ENCODE measurements at regions not wholly inside any gene's neighbourhood (a gene's known extent, or its start where the extent isn't known, plus 50 kb on each side); places are given as distances from the start of the nearest gene placed in this dataset.
"Not testable (repeated sequence)": the region's sequence is repeated elsewhere in the genome, so short reads cannot be mapped to it uniquely, and the experiment has no call there.

GRCh38 chr10:28370107-28370835, 67.4 kb upstream of the MPP7 start:
- ATAC-seq (no peak), DNase-seq (ENCODE audit: low spot score) (no peak)
- H3K9me3 Mint-ChIP-seq, result no peaks in the 10 kb centered on the region
- H3K4me1 ChIP-seq (ENCODE audit: insufficient read depth), result no peaks in the 10 kb centered on the region
- TF ChIP-seq JUNB (IDR thresholded peaks at IDR 0.05; ENCODE audit: unreplicated experiment), result no peak
- H3K27ac Mint-ChIP-seq, result no peak overlapping the region
- H3K4me3 ChIP-seq, result no peak overlapping the region
- no peaks in the 10 kb centered on the region for H3K36me3 ChIP-seq (ENCODE audit: insufficient read depth)
- no peak overlapping the region for H3K4me2 ChIP-seq
- no peaks in the 10 kb centered on the region for H3K36me3 Mint-ChIP-seq (ENCODE audit: low read depth)
- no peak overlapping the region for H3K27ac ChIP-seq (ENCODE audit: low read depth)
- no peaks in the 10 kb centered on the region for H4K20me1 ChIP-seq (replicated peaks; ENCODE audit: insufficient read depth)
- no peak overlapping the region for H2AFZ ChIP-seq
- no peaks in the 10 kb centered on the region for H3K27me3 ChIP-seq (ENCODE audit: insufficient read depth)
- no peaks in the 10 kb centered on the region for H3K9me2 ChIP-seq (ENCODE audit: insufficient read depth)
- no peak overlapping the region for H3K4me3 Mint-ChIP-seq
- no peaks in the 10 kb centered on the region for H3F3A ChIP-seq (replicated peaks; ENCODE audit: low read depth)
- H3K79me2 ChIP-seq (replicated peaks; ENCODE audit: insufficient read depth), result no peaks in the 10 kb centered on the region
- peaks cover 8% of the 10 kb centered on the region for H3K27me3 Mint-ChIP-seq (ENCODE audit: insufficient read depth, low read depth, poor library complexity)
- H3K4me1 Mint-ChIP-seq, result peaks cover 5% of the 10 kb centered on the region

GRCh38 chr10:28371638-28372037, 68.8 kb upstream of the MPP7 start:
- not testable (repeated sequence) for H3K27ac ChIP-seq (ENCODE audit: low read depth); H3K36me3 Mint-ChIP-seq (ENCODE audit: low read depth); H3K27ac Mint-ChIP-seq; H3K27me3 Mint-ChIP-seq (ENCODE audit: insufficient read depth, low read depth, poor library complexity); H3K36me3 ChIP-seq (ENCODE audit: insufficient read depth); ATAC-seq; H3K79me2 ChIP-seq (replicated peaks; ENCODE audit: insufficient read depth); H3K9me2 ChIP-seq (ENCODE audit: insufficient read depth); H3K9me3 Mint-ChIP-seq; H2AFZ ChIP-seq; H3K27me3 ChIP-seq (ENCODE audit: insufficient read depth); H3K4me1 ChIP-seq (ENCODE audit: insufficient read depth); DNase-seq (ENCODE audit: low spot score); H3K4me3 ChIP-seq; H3F3A ChIP-seq (replicated peaks; ENCODE audit: low read depth); H4K20me1 ChIP-seq (replicated peaks; ENCODE audit: insufficient read depth); H3K4me2 ChIP-seq; H3K4me3 Mint-ChIP-seq
- peaks cover 13% of the 10 kb centered on the region for H3K4me1 Mint-ChIP-seq

GRCh38 chr10:28374036-28374435, 71.2 kb upstream of the MPP7 start:
- no peak overlapping the region for H3K27ac ChIP-seq (ENCODE audit: low read depth)
- H3K4me3 Mint-ChIP-seq, result no peak overlapping the region
- H3K4me3 ChIP-seq, result no peak overlapping the region
- no peak overlapping the region; the same call in 1 of the 2 replicates for H2AFZ ChIP-seq
- H3K27me3 ChIP-seq (ENCODE audit: insufficient read depth), result no peaks in the 10 kb centered on the region
- H4K20me1 ChIP-seq (replicated peaks; ENCODE audit: insufficient read depth), result no peaks in the 10 kb centered on the region
- peaks cover 3% of the 10 kb centered on the region for H3K27me3 Mint-ChIP-seq (ENCODE audit: insufficient read depth, low read depth, poor library complexity)
- no peaks in the 10 kb centered on the region for H3K36me3 Mint-ChIP-seq (ENCODE audit: low read depth)
- H3K9me2 ChIP-seq (ENCODE audit: insufficient read depth), result no peaks in the 10 kb centered on the region
- H3K27ac Mint-ChIP-seq, result no peak overlapping the region
- DNase-seq (ENCODE audit: low spot score) (no peak), ATAC-seq (no peak)
- H3K9me3 Mint-ChIP-seq, result no peaks in the 10 kb centered on the region
- no peaks in the 10 kb centered on the region for H3K4me1 ChIP-seq (ENCODE audit: insufficient read depth)
- no peaks in the 10 kb centered on the region for H3K79me2 ChIP-seq (replicated peaks; ENCODE audit: insufficient read depth)
- TF ChIP-seq, protein P1, sequence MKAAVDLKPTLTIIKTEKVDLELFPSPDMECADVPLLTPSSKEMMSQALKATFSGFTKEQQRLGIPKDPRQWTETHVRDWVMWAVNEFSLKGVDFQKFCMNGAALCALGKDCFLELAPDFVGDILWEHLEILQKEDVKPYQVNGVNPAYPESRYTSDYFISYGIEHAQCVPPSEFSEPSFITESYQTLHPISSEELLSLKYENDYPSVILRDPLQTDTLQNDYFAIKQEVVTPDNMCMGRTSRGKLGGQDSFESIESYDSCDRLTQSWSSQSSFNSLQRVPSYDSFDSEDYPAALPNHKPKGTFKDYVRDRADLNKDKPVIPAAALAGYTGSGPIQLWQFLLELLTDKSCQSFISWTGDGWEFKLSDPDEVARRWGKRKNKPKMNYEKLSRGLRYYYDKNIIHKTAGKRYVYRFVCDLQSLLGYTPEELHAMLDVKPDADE (IDR thresholded peaks at IDR 0.05), result no peak
- TF ChIP-seq EZH2phosphoT487 (IDR thresholded peaks at IDR 0.05; ENCODE audit: unreplicated experiment) (no peak), NANOG (IDR thresholded peaks at IDR 0.05; ENCODE audit: borderline replicate concordance) (no peak), STAT1 (IDR thresholded peaks at IDR 0.05; ENCODE audit: unreplicated experiment) (no peak), ZNF114 (CRISPR knock-in tag; IDR thresholded peaks at IDR 0.05) (no peak)
- TF ChIP-seq, protein P2, sequence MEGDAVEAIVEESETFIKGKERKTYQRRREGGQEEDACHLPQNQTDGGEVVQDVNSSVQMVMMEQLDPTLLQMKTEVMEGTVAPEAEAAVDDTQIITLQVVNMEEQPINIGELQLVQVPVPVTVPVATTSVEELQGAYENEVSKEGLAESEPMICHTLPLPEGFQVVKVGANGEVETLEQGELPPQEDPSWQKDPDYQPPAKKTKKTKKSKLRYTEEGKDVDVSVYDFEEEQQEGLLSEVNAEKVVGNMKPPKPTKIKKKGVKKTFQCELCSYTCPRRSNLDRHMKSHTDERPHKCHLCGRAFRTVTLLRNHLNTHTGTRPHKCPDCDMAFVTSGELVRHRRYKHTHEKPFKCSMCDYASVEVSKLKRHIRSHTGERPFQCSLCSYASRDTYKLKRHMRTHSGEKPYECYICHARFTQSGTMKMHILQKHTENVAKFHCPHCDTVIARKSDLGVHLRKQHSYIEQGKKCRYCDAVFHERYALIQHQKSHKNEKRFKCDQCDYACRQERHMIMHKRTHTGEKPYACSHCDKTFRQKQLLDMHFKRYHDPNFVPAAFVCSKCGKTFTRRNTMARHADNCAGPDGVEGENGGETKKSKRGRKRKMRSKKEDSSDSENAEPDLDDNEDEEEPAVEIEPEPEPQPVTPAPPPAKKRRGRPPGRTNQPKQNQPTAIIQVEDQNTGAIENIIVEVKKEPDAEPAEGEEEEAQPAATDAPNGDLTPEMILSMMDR (conservative IDR thresholded peaks at IDR 0.05; ENCODE audit: low read depth in 2 of 2), result no peak
- TF ChIP-seq, protein P3, sequence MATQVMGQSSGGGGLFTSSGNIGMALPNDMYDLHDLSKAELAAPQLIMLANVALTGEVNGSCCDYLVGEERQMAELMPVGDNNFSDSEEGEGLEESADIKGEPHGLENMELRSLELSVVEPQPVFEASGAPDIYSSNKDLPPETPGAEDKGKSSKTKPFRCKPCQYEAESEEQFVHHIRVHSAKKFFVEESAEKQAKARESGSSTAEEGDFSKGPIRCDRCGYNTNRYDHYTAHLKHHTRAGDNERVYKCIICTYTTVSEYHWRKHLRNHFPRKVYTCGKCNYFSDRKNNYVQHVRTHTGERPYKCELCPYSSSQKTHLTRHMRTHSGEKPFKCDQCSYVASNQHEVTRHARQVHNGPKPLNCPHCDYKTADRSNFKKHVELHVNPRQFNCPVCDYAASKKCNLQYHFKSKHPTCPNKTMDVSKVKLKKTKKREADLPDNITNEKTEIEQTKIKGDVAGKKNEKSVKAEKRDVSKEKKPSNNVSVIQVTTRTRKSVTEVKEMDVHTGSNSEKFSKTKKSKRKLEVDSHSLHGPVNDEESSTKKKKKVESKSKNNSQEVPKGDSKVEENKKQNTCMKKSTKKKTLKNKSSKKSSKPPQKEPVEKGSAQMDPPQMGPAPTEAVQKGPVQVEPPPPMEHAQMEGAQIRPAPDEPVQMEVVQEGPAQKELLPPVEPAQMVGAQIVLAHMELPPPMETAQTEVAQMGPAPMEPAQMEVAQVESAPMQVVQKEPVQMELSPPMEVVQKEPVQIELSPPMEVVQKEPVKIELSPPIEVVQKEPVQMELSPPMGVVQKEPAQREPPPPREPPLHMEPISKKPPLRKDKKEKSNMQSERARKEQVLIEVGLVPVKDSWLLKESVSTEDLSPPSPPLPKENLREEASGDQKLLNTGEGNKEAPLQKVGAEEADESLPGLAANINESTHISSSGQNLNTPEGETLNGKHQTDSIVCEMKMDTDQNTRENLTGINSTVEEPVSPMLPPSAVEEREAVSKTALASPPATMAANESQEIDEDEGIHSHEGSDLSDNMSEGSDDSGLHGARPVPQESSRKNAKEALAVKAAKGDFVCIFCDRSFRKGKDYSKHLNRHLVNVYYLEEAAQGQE (IDR thresholded peaks at IDR 0.05; ENCODE audit: unreplicated experiment), result no peak
- no peaks in the 10 kb centered on the region for H3F3A ChIP-seq (replicated peaks; ENCODE audit: low read depth)
- no peak overlapping the region for H3K4me2 ChIP-seq
- no peaks in the 10 kb centered on the region for H3K36me3 ChIP-seq (ENCODE audit: insufficient read depth)
- peaks cover 13% of the 10 kb centered on the region for H3K4me1 Mint-ChIP-seq
